ENCODE measurements at regions not wholly inside any gene's neighbourhood (a gene's known extent, or its start where the extent isn't known, plus 50 kb on each side); places are given as distances from the start of the nearest gene placed in this dataset.
"Not testable (repeated sequence)": the region's sequence is repeated elsewhere in the genome, so short reads cannot be mapped to it uniquely, and the experiment has no call there.

DNA sequence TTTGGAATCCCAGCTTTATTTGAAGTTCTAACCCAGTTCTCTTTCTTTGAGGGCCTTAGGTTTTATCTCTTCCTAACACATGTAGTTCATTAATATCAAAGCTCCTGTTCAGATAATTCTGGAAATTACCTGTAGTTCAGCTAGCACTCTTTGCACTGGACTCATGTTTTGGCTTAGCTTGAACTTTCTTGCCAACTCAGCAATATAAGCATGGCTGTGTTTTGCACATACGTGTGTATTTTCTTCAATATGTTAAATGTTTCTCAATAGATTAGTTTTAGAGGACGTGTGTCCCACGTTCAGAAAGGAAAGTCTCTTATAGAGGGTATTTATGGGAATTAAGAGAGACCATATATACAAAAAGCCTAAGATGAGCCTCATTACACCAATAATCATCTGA lies 271.8 kb upstream of the USP25 start:
- H3K4me3 ChIP-seq, result no peak overlapping the region
- TF ChIP-seq, protein P1, sequence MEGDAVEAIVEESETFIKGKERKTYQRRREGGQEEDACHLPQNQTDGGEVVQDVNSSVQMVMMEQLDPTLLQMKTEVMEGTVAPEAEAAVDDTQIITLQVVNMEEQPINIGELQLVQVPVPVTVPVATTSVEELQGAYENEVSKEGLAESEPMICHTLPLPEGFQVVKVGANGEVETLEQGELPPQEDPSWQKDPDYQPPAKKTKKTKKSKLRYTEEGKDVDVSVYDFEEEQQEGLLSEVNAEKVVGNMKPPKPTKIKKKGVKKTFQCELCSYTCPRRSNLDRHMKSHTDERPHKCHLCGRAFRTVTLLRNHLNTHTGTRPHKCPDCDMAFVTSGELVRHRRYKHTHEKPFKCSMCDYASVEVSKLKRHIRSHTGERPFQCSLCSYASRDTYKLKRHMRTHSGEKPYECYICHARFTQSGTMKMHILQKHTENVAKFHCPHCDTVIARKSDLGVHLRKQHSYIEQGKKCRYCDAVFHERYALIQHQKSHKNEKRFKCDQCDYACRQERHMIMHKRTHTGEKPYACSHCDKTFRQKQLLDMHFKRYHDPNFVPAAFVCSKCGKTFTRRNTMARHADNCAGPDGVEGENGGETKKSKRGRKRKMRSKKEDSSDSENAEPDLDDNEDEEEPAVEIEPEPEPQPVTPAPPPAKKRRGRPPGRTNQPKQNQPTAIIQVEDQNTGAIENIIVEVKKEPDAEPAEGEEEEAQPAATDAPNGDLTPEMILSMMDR (IDR thresholded peaks at IDR 0.05), result no peak
- DNase-seq (ENCODE audit: low spot score), result no peak

DNA sequence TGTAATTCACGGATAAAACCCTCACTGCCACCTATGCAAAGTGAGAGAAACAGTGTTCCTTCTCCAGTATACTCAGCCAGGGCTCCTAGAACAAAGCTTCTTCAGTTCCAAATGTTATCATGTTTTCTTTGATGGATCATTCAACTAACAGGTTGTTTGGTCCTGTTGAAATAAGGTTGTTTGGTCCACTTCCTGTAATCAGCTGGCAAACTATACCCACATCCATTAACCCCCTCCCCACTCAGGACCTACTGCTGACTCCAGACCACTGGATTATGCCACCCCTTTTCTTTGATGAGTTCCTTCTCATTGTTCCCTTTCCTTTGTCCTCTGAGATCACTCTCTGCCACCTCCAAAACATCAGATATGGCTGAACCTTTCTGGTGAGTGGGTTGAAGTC lies 267.7 kb upstream of the USP25 start:
- Histone ChIP-seq H3K27ac (no peak overlapping the region), H3K4me3 (no peak overlapping the region)
- TF ChIP-seq, protein P1 (IDR thresholded peaks at IDR 0.05), result no peak
- no peak for DNase-seq (ENCODE audit: low spot score)

More for the DNA sequence above, 271.8 kb upstream of the USP25 start:
- H3K27ac ChIP-seq, result no peak overlapping the region

DNA sequence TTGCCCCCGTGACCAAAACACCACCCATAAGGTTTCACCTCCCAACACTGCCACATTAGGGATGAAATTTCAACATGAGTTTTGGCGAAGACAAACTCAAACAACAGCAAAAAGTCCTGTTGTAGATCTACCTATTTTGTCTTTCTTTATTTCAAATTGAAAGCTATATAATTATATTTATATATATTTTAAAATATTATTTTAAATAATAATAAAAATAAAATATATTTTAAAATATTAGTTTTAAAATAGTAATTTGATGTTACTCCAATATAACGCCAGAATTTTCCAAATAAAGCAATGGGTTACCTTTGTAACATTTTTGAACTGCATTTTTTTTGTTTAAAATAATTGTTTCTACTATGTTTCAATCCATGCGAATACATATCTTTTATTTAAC lies 263.5 kb upstream of the USP25 start:
- Histone ChIP-seq H3K27ac (no peak overlapping the region), H3K4me3 (no peak overlapping the region)
- no peak for DNase-seq (ENCODE audit: low spot score)
- TF ChIP-seq, protein P1 (IDR thresholded peaks at IDR 0.05), result no peak

DNA sequence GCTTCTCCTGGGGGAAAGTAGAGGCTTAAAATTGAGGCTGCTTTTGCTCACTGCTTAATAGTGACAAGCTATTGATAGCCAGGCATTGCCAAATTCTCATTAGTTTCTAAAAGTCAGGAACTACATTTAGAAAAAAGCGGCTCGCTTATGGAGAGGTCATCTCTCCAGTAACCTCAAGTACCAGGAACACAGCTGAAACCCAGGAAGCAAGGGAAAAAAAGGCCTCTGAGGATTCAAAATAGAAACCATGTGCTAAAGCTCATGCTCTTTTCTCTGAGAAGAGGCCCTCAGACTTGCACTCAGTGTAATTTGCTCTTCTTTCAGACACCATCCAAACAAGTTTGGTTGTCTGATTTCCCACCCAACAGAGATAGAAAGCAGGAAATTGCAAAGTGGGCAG lies 261.4 kb upstream of the USP25 start:
- DNase-seq (ENCODE audit: low spot score), result no peak
- Histone ChIP-seq H3K4me3 (no peak overlapping the region), H3K27ac (no peak overlapping the region)
- TF ChIP-seq, protein P1 (IDR thresholded peaks at IDR 0.05), result no peak

DNA sequence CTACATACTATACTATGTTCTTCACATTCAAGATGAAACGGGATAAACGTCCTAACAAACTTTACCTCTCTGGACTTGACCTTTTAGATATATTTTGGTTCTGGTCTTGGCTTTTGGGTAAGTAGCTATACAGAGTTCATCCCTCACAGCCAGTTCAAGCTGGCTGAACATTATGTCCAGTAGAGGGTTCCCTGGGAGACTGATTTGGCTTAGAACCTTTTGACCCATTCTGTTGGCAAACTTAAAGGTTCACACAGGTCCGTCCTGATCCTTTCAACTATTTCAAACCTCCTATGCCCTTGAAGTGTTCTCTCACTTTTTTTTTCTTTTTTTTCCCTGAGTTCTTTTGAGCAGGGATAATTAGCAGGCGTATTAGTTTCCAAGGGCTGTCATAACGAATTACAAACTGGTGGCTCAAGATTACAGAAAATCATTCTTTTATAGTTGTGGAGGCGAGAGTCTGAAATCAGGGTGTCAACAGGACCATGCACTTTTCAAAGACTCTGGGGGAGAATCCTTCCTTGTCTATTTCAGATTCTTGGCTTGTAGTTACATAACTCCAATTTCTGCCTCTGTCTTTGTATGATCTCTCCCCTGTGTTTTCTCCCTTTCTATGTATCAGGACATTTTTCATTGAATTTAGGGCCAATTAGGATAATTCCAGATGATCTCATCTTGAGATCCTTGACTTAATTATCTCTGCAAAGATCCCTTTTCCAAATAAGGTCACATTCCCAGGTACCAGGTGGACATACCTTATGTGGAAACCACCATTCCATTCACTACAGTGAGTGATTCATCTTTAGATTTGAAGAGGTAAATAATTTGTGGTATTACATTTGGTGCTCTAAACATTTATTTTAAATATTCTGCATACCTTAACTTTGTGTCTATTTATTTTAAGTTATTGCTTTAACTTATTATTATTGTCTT lies 257.4 kb upstream of the USP25 start:
- Histone ChIP-seq H3K4me3 (no peak overlapping the region), H3K27ac (no peak overlapping the region)
- TF ChIP-seq, protein P1 (IDR thresholded peaks at IDR 0.05), result no peak
- DNase-seq (ENCODE audit: low spot score), result no peak

DNA sequence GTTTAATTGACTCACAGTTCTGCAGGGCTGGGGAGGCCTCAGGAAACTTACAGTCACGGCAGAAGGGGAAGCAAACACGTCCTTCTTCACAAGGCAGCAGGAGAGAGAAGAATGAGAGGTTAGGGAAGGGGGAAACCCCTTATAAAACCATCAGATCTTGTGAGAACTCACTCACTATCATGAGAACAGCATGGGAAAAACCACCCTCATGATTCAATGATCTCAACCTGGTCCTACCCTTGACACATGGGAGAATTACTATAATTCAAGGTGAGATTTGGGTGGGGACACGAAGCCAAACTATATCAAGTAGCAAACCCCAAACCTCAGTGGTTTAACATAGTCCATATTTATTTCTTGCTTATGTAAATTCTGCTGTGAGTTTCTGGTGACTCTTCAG lies 252.0 kb upstream of the USP25 start:
- not testable (repeated sequence) for H3K4me3 ChIP-seq; DNase-seq (ENCODE audit: low spot score); H3K27ac ChIP-seq

DNA sequence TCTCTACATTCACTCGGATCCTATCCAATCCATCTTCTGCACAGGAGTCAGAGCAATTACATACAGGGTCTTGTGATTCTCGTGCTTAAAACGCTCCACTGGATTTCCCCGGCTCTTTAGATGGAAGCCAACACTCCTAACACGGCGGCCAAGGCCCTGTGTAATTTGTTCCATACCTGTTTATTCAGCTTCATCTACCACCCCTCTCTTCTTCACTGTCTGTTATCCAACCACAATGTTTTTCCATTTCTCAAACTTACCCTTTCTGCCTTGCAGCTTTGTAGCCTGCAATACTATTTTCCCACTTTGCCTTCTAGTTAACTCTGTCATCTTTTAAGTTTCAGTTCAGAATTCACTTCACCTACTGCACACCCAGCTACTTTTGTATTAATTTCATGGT lies 249.6 kb upstream of the USP25 start:
- no peak overlapping the region for H3K27ac ChIP-seq
- TF ChIP-seq, protein P1 (IDR thresholded peaks at IDR 0.05), result no peak
- no peak overlapping the region for H3K4me3 ChIP-seq
- no peak for DNase-seq (ENCODE audit: low spot score)

Measured in coronary artery (tissue), 2 donors.